K562 (cell line): ENCODE measurements at regions not wholly inside any gene's neighbourhood (a gene's known extent, or its start where the extent isn't known, plus 50 kb on each side); places are given as distances from the start of the nearest gene placed in this dataset.

Experiments
- CHD7 ChIP-seq: fragments of 200-600 bp; sonication (generic); IDR thresholded peaks from one replicate; pipeline ENCODE4 v1.6.1; 2012; ENCODE audit warnings: mild to moderate bottlenecking, low read depth, low read length, inconsistent platforms
- TF ChIP-seq, protein P1 (sequence below), 2 experiments: IDR thresholded peaks in 1 of 2; conservative IDR thresholded peaks in 1 of 2; 2 replicates each; pipeline ENCODE4 v1.6.1; 2016; ENCODE audit warnings: low read depth in 2 of 2, mild to moderate bottlenecking in 1 of 2, missing compliant biosample characterization in 1 of 2, missing genetic modification characterization in 1 of 2, moderate library complexity in 1 of 2

- TF ChIP-seq CHD7 = no peak
- TF ChIP-seq, protein P1, sequence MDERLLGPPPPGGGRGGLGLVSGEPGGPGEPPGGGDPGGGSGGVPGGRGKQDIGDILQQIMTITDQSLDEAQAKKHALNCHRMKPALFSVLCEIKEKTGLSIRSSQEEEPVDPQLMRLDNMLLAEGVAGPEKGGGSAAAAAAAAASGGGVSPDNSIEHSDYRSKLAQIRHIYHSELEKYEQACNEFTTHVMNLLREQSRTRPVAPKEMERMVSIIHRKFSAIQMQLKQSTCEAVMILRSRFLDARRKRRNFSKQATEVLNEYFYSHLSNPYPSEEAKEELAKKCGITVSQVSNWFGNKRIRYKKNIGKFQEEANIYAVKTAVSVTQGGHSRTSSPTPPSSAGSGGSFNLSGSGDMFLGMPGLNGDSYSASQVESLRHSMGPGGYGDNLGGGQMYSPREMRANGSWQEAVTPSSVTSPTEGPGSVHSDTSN (CRISPR knock-in tag; IDR thresholded peaks at IDR 0.05; ENCODE audit: low read depth) = no peak
- TF ChIP-seq, protein P1 (tag; conservative IDR thresholded peaks at IDR 0.05; ENCODE audit: low read depth) = no peak
Measured at GRCh38 chr1:14136152-14136763, 436.3 kb downstream of the PRDM2 start (continued).
